Hepatocyte (in vitro differentiated cells): ENCODE measurements at regions not wholly inside any gene's neighbourhood (a gene's known extent, or its start where the extent isn't known, plus 50 kb on each side); places are given as distances from the start of the nearest gene placed in this dataset.

Experiments used
- DNase-seq: peaks from one replicate; pipeline ENCODE4 v3.0.0-alpha.2; 2016; ENCODE audit warnings: low spot score
- H2AFZ ChIP-seq: fragments of 200-600 bp; sonication (generic); 2 replicates; pipeline ENCODE4 v1.6.0; 2016; ENCODE audit warnings: antibody characterized with exemption, mild to moderate bottlenecking
- H3K27ac ChIP-seq: fragments of 200-600 bp; sonication (generic); 2 replicates; pipeline ENCODE4 v1.5.1; 2016; ENCODE audit warnings: mild to moderate bottlenecking
- H3K27me3 ChIP-seq: fragments of 200-600 bp; sonication (generic); 2 replicates; pipeline ENCODE4 v1.6.1; 2016
- H3K36me3 ChIP-seq: fragments of 200-600 bp; sonication (generic); replicated peaks from 2 replicates; pipeline ENCODE4 v1.5.1; 2016; ENCODE audit warnings: low read depth; ENCODE audit not compliant: insufficient read depth
- H3K4me1 ChIP-seq: fragments of 200-600 bp; sonication (generic); 2 replicates; pipeline ENCODE4 v1.5.1; 2016; ENCODE audit warnings: mild to moderate bottlenecking, moderate library complexity; ENCODE audit not compliant: insufficient read depth
- H3K4me2 ChIP-seq: fragments of 200-600 bp; sonication (generic); 2 replicates; pipeline ENCODE4 v1.6.0; 2016
- H3K4me3 ChIP-seq: fragments of 200-600 bp; sonication (generic); 2 replicates; pipeline ENCODE4 v1.5.1; 2016; ENCODE audit warnings: mild to moderate bottlenecking
- H3K79me2 ChIP-seq: fragments of 200-600 bp; sonication (generic); 2 replicates; pipeline ENCODE4 v1.6.0; 2017; ENCODE audit warnings: mild to moderate bottlenecking
- H3K9me2 ChIP-seq: fragments of 200-600 bp; sonication (generic); replicated peaks from 2 replicates; pipeline ENCODE4 v1.6.0; 2017; ENCODE audit warnings: mild to moderate bottlenecking; ENCODE audit not compliant: insufficient read depth
- H3K9me3 ChIP-seq: fragments of 200-600 bp; sonication (generic); 2 replicates; pipeline ENCODE4 v1.5.1; 2016; ENCODE audit warnings: low read depth, mild to moderate bottlenecking
- H4K20me1 ChIP-seq: fragments of 200-600 bp; sonication (generic); 2 replicates; pipeline ENCODE4 v1.6.0; 2016; ENCODE audit warnings: mild to moderate bottlenecking; ENCODE audit not compliant: insufficient read depth, poor library complexity, severe bottlenecking
- EZH2 ChIP-seq: fragments of 200-600 bp; sonication (generic); IDR thresholded peaks from 2 replicates; pipeline ENCODE4 v1.6.1; 2016; ENCODE audit warnings: antibody characterized with exemption, mild to moderate bottlenecking, borderline replicate concordance
- EZH2phosphoT487 ChIP-seq: fragments of 200-600 bp; sonication (generic); IDR thresholded peaks from one replicate; pipeline ENCODE4 v1.6.1; 2018; ENCODE audit warnings: antibody characterized with exemption, mild to moderate bottlenecking, low read depth, moderate library complexity; ENCODE audit not compliant: unreplicated experiment, severe bottlenecking
- WGBS: methylation state at CpG from one replicate; pipeline ENCODE4 v1.1.6; 2016; ENCODE audit warnings: low lambda C conversion rate; ENCODE audit errors: missing lambda C conversion rate; 5-methylcytosine and 5-hydroxymethylcytosine counted together
- TF ChIP-seq, protein P1 (sequence below): fragments of 200-600 bp; sonication (generic); IDR thresholded peaks from 2 replicates; pipeline ENCODE4 v1.5.1; 2016; ENCODE audit warnings: antibody characterized with exemption, mild to moderate bottlenecking; ENCODE audit not compliant: poor library complexity

DNA sequence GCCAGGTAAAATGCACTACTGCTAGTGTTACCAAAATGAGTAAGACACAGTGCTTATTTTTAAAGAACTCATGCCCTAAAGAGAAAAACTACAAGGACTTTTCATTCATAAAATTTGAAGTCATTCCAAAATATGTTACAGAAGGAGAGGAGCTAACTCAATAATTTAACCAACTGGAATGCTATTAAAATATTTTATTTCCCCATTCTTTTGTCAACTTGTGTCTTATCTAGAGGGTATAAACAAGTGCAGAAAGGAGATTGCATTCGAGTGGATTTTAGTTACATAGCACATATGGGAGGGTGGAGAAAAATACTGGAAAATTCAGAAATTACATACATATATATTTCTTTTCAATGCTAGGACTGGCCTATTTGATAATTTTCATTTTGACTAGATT is 131.0 kb upstream of the IRS2 start:
- Histone ChIP-seq H3K36me3 (no peaks in the 10 kb centered on the region), H3K27ac (no peak overlapping the region), H3K4me3 (no peak overlapping the region), H3K9me2 (no peaks in the 10 kb centered on the region), H3K27me3 (no peaks in the 10 kb centered on the region), H2AFZ (no peak overlapping the region), H4K20me1 (no peaks in the 10 kb centered on the region), H3K4me2 (no peak overlapping the region), H3K79me2 (no peaks in the 10 kb centered on the region), H3K9me3 (no peaks in the 10 kb centered on the region), H3K4me1 (peaks cover 4% of the 10 kb centered on the region)
- no peak for DNase-seq
- TF ChIP-seq EZH2: no peak
- TF ChIP-seq EZH2phosphoT487: no peak
- TF ChIP-seq, protein P1, sequence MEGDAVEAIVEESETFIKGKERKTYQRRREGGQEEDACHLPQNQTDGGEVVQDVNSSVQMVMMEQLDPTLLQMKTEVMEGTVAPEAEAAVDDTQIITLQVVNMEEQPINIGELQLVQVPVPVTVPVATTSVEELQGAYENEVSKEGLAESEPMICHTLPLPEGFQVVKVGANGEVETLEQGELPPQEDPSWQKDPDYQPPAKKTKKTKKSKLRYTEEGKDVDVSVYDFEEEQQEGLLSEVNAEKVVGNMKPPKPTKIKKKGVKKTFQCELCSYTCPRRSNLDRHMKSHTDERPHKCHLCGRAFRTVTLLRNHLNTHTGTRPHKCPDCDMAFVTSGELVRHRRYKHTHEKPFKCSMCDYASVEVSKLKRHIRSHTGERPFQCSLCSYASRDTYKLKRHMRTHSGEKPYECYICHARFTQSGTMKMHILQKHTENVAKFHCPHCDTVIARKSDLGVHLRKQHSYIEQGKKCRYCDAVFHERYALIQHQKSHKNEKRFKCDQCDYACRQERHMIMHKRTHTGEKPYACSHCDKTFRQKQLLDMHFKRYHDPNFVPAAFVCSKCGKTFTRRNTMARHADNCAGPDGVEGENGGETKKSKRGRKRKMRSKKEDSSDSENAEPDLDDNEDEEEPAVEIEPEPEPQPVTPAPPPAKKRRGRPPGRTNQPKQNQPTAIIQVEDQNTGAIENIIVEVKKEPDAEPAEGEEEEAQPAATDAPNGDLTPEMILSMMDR: no peak
- WGBS: 73% methylated on average over 1 of the region's 1 CpG

DNA sequence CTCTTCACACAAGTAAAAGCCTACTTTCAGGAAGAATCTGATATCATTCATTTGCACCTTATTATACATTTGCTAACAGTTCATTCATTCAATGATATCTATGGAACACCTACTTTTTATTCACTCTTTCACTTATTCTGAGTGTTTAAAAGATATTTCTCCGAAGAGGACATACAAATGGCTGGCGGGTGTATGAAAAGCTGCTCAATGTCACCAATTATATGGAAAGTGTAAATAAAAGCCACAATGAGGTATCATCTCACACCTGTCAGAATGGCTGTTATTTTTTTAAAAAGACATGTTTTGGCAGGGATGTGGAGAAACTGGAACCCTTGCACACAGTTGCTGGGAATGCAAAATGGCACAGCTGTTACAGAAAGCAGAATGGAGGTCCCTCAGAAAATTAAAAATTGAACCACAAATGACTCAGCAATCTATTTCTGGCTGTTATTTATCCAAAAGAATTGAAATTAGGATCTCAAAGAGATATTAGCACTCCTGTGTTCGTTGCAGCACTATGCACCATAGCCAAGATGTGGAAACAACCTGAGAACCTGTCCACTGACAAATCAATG is 127.6 kb upstream of the IRS2 start:
- Histone ChIP-seq H3K4me3 (no peak overlapping the region), H3K27ac (no peak overlapping the region), H2AFZ (no peak overlapping the region), H3K4me2 (no peak overlapping the region), H3K27me3 (no peaks in the 10 kb centered on the region), H3K4me1 (peaks cover 4% of the 10 kb centered on the region), H3K79me2 (no peaks in the 10 kb centered on the region), H3K36me3 (no peaks in the 10 kb centered on the region), H4K20me1 (no peaks in the 10 kb centered on the region), H3K9me3 (no peaks in the 10 kb centered on the region), H3K9me2 (no peaks in the 10 kb centered on the region)
- TF ChIP-seq, protein P1: no peak
- TF ChIP-seq EZH2 (no peak), EZH2phosphoT487 (no peak)
- WGBS: 77% methylated on average over 3 of the region's 3 CpGs
- DNase-seq: no peak

DNA sequence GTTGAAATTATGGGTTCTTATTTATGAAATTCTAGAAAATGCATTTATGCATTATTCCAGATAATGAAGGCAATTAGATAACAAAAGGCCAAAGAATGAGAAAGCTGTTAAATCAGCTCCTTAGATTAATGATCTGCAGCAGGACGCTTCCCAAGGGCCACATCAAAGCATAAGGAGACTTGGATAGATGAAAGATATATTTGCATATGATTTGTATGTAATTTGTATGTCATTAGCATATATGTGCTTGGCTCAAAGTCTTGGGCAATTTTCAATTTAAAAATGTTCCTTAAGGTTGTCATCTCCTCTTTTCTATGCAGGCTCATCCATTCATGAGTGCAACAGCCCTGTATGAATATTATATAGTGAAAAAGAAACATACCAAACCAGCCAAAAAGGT is 126.8 kb upstream of the IRS2 start:
- H3K36me3 ChIP-seq: no peaks in the 10 kb centered on the region
- no peak for TF ChIP-seq EZH2phosphoT487
- TF ChIP-seq EZH2: no peak
- TF ChIP-seq, protein P1: no peak
- no peaks in the 10 kb centered on the region for H4K20me1 ChIP-seq
- no peak overlapping the region for H3K4me2 ChIP-seq
- H3K27ac ChIP-seq: no peak overlapping the region
- no peaks in the 10 kb centered on the region for H3K79me2 ChIP-seq
- H3K9me3 ChIP-seq: no peaks in the 10 kb centered on the region
- no peaks in the 10 kb centered on the region for H3K9me2 ChIP-seq
- WGBS: 94% methylated on average over 1 of the region's 1 CpG
- no peaks in the 10 kb centered on the region for H3K27me3 ChIP-seq
- H3K4me3 ChIP-seq: no peak overlapping the region
- no peak overlapping the region for H2AFZ ChIP-seq
- H3K4me1 ChIP-seq: peaks cover 1% of the 10 kb centered on the region
- no peak for DNase-seq

DNA sequence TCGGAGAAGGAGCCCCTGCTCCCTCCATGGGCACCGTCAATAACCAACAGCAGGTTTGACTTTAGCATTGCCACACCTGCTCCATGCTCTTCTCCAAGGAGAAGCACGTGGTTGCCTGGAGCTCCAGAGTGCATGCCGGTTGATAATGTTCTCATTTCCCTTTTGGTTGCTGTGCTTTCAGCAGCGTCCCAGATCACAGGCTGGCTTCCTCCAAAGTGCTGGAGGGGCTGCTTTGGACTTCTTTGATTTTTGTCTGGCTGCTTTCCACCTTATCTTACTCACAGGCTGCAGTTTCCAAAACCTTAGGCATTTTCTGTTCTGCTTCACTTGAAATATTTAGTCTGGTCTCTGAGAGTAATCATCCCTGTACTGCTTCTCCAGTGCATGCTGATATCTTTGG is 123.8 kb upstream of the IRS2 start:
- Histone ChIP-seq H3K27ac (no peak overlapping the region), H2AFZ (no peak overlapping the region), H3K4me3 (no peak overlapping the region), H3K79me2 (no peaks in the 10 kb centered on the region), H4K20me1 (no peaks in the 10 kb centered on the region), H3K9me2 (no peaks in the 10 kb centered on the region), H3K27me3 (no peaks in the 10 kb centered on the region), H3K4me2 (no peak overlapping the region), H3K9me3 (no peaks in the 10 kb centered on the region), H3K4me1 (no peaks in the 10 kb centered on the region), H3K36me3 (no peaks in the 10 kb centered on the region)
- no peak for DNase-seq
- whole genome bisulfite sequencing: 61% methylated on average over 5 of the region's 5 CpGs
- TF ChIP-seq EZH2phosphoT487 (no peak), EZH2 (no peak)
- TF ChIP-seq, protein P1: no peak
